Neural progenitor cell (in vitro differentiated cells): ENCODE measurements at regions not wholly inside any gene's neighbourhood (a gene's known extent, or its start where the extent isn't known, plus 50 kb on each side); places are given as distances from the start of the nearest gene placed in this dataset.

ENCODE experiments used
- CTCF ChIP-seq: fragments of 200-600 bp; sonication (generic); IDR thresholded peaks from 2 replicates; pipeline ENCODE4 v1.5.1; 2017; ENCODE audit warnings: antibody characterized with exemption, mild to moderate bottlenecking
- EZH2 ChIP-seq: fragments of 200-600 bp; sonication (generic); IDR thresholded peaks from 2 replicates; pipeline ENCODE4 v1.6.1; 2017; ENCODE audit warnings: antibody characterized with exemption, mild to moderate bottlenecking, moderate library complexity
- EZH2phosphoT487 ChIP-seq: fragments of 200-600 bp; sonication (generic); IDR thresholded peaks from 2 replicates; pipeline ENCODE4 v1.6.1; 2017; ENCODE audit warnings: antibody characterized with exemption

- no peak for TF ChIP-seq CTCF
- no peak for TF ChIP-seq EZH2
- TF ChIP-seq EZH2phosphoT487 = no peak
These were observed 53.5 kb upstream of the BACH1 start for GRCh38 chr21:29245104-29245643.
